ENCODE measurements at regions not wholly inside any gene's neighbourhood (a gene's known extent, or its start where the extent isn't known, plus 50 kb on each side); places are given as distances from the start of the nearest gene placed in this dataset.

- Histone ChIP-seq H3K4me3 (no peak overlapping the region), H3K36me3 (ENCODE audit: low read depth) (no peaks in the 10 kb centered on the region), H3K4me1 (ENCODE audit: low read depth) (no peaks in the 10 kb centered on the region), H3K9me3 (peaks cover 44% of the 10 kb centered on the region)
- intact Hi-C loops (cut with DNase I, micrococcal nuclease): no loop called here
- TF ChIP-seq CTCF (IDR thresholded peaks at IDR 0.05): no peak
- ATAC-seq (no peak), DNase-seq (no peak)
Measured at GRCh38 chr5:25393256-25393655, 748.5 kb upstream of the CDH10 start.

GRCh38 chr5:25387953-25388352 is 743.2 kb upstream of the CDH10 start:
- intact Hi-C loops (cut with DNase I, micrococcal nuclease): no loop called here
- Histone ChIP-seq H3K9me3 (peaks cover 51% of the 10 kb centered on the region), H3K4me3 (no peak overlapping the region), H3K4me1 (ENCODE audit: low read depth) (no peaks in the 10 kb centered on the region), H3K36me3 (ENCODE audit: low read depth) (no peaks in the 10 kb centered on the region)
- TF ChIP-seq CTCF (IDR thresholded peaks at IDR 0.05): no peak
- DNase-seq: no peak
- ATAC-seq: no peak

GRCh38 chr5:25362799-25363198 is 718.0 kb upstream of the CDH10 start:
- H3K4me1 ChIP-seq (ENCODE audit: low read depth): no peaks in the 10 kb centered on the region
- intact Hi-C loops (cut with DNase I, micrococcal nuclease): no loop called here
- H3K9me3 ChIP-seq: peaks cover 57% of the 10 kb centered on the region
- H3K36me3 ChIP-seq (ENCODE audit: low read depth): no peaks in the 10 kb centered on the region
- DNase-seq (no peak), ATAC-seq (no peak)
- no peak for TF ChIP-seq CTCF (IDR thresholded peaks at IDR 0.05)
- no peak overlapping the region for H3K4me3 ChIP-seq

- H3K4me3 ChIP-seq: no peak overlapping the region
- H3K36me3 ChIP-seq (ENCODE audit: low read depth): no peaks in the 10 kb centered on the region
- DNase-seq (no peak), ATAC-seq (no peak)
- peaks cover 62% of the 10 kb centered on the region for H3K9me3 ChIP-seq
- H3K4me1 ChIP-seq (ENCODE audit: low read depth): no peaks in the 10 kb centered on the region
- intact Hi-C loops (cut with DNase I, micrococcal nuclease): no loop called here
- TF ChIP-seq CTCF (IDR thresholded peaks at IDR 0.05): no peak
Measured at GRCh38 chr5:25358919-25359318, 714.1 kb upstream of the CDH10 start.

- H3K4me3 ChIP-seq: no peak overlapping the region
- ATAC-seq (no peak), DNase-seq (no peak)
- intact Hi-C loops (cut with DNase I, micrococcal nuclease): no loop called here
- H3K36me3 ChIP-seq (ENCODE audit: low read depth): no peaks in the 10 kb centered on the region
- no peak for TF ChIP-seq CTCF (IDR thresholded peaks at IDR 0.05)
- peaks cover 56% of the 10 kb centered on the region for H3K9me3 ChIP-seq
- H3K4me1 ChIP-seq (ENCODE audit: low read depth): no peaks in the 10 kb centered on the region
Measured at GRCh38 chr5:25357605-25358004, 712.8 kb upstream of the CDH10 start.

GRCh38 chr5:25349746-25350145 is 705.0 kb upstream of the CDH10 start:
- Histone ChIP-seq H3K4me3 (no peak overlapping the region), H3K4me1 (ENCODE audit: low read depth) (no peaks in the 10 kb centered on the region), H3K36me3 (ENCODE audit: low read depth) (no peaks in the 10 kb centered on the region), H3K9me3 (peaks cover 37% of the 10 kb centered on the region)
- intact Hi-C loops (cut with DNase I, micrococcal nuclease): no loop called here
- no peak for ATAC-seq
- no peak for TF ChIP-seq CTCF (IDR thresholded peaks at IDR 0.05)
- no peak for DNase-seq
